T-helper 2 cell treated with Interferon-gamma antibody and Interleukin-4, amounts not matched to agents 5 μg/mL and 100 μg/mL, for 36 hours (primary cell): ENCODE measurements at regions not wholly inside any gene's neighbourhood (a gene's known extent, or its start where the extent isn't known, plus 50 kb on each side); places are given as distances from the start of the nearest gene placed in this dataset.

Source experiments
- DNase-seq: peaks from one replicate; pipeline ENCODE4 v3.0.0; 2021; ENCODE audit warnings: low spot score
- H3K27ac Mint-ChIP-seq: one replicate; pipeline ENCODE4 v1.8.0; 2021; ENCODE audit warnings: mild to moderate bottlenecking, mixed read lengths
- H3K27me3 Mint-ChIP-seq: one replicate; pipeline ENCODE4 v1.8.0; 2021; ENCODE audit warnings: low read depth, mixed read lengths
- H3K36me3 Mint-ChIP-seq: one replicate; pipeline ENCODE4 v1.8.0; 2021; ENCODE audit warnings: low read depth, mixed read lengths
- H3K4me1 Mint-ChIP-seq: one replicate; pipeline ENCODE4 v1.8.0; 2021; ENCODE audit warnings: low read depth, mixed read lengths
- H3K4me3 Mint-ChIP-seq: one replicate; pipeline ENCODE4 v1.8.0; 2022; ENCODE audit warnings: mild to moderate bottlenecking, moderate library complexity, mixed read lengths
- H3K9me3 Mint-ChIP-seq: one replicate; pipeline ENCODE4 v1.8.0; 2021; ENCODE audit warnings: mixed read lengths

DNA sequence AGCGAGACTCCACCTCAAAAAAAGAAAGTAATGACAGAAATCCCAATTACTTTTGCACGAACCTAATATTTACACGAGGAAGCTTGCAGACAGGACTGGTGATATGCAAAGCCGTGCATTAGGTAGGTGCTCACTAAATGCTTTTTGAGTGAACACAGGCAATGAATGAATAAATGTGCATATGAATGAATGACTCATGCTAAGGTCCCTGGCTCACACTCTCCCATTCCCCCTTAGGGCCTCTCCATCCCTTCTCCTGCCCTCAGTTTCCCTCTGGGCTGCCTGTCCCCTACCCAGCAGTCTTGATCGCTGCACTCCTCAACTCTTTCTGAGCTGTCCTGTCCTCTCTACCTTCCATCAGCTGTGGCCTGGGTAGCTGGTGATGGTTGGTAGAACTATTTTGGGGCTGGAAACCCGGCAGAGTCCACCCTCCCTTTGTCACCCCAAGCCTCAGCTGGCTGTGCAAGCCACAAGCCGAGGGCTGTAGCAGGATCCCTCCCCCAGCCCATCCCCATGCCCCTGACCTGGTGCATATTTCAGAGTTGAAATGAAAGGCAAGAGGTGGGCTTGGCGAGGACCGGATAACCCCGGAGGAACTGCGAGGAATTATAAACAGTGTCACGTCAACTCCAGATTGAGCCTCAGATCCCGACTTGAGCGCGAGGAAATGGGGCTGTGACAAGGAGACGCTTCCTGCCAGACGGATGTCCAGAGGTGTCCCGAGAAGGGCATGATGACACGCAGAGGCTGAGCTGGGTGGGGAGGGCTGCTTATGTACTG, 191.7 kb upstream of the GSC start:
- no peak for DNase-seq
- Mint-ChIP-seq H3K36me3 (no peaks in the 10 kb centered on the region), H3K4me3 (no peak overlapping the region), H3K27ac (no peak overlapping the region), H3K4me1 (no peaks in the 10 kb centered on the region), H3K27me3 (peaks cover 5% of the 10 kb centered on the region), H3K9me3 (no peaks in the 10 kb centered on the region)

DNA sequence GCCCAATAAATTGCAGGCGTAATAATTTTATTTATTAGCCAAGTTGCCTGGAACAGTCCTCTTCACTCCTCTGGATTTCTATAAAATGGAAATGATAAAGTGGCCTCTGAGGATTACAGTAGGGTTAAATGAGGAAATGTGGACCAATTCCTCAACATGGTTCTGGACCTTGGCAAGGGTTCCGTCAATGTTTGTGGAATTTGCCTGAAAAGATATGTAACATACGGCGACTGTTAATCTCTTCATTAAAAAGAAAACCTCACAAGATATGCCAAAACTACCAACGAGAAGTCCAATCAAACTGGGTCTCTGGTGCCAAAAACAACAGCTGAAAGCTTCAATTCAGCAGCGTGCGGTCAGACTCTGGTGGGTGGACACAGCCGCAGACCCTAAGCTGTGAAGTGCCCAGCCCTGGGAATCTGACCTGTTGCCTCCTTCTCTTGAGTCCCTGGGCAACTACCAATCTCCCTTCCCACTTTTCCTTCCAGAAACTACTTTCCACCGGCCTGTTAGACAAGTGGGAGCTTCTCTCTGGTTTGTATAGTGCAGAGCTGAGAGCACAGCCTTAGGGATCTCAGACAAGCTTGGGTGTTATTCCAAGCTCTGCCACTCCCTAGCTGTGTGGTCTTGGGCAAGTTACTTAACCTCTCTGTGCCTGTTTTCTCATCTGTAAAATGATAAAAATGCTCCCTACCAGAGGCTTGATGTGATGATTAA, 190.5 kb upstream of the GSC start:
- no peak overlapping the region for H3K27ac Mint-ChIP-seq
- no peak overlapping the region for H3K4me3 Mint-ChIP-seq
- no peaks in the 10 kb centered on the region for H3K9me3 Mint-ChIP-seq
- H3K36me3 Mint-ChIP-seq = no peaks in the 10 kb centered on the region
- no peaks in the 10 kb centered on the region for H3K4me1 Mint-ChIP-seq
- peaks cover 5% of the 10 kb centered on the region for H3K27me3 Mint-ChIP-seq
- no peak for DNase-seq

DNA sequence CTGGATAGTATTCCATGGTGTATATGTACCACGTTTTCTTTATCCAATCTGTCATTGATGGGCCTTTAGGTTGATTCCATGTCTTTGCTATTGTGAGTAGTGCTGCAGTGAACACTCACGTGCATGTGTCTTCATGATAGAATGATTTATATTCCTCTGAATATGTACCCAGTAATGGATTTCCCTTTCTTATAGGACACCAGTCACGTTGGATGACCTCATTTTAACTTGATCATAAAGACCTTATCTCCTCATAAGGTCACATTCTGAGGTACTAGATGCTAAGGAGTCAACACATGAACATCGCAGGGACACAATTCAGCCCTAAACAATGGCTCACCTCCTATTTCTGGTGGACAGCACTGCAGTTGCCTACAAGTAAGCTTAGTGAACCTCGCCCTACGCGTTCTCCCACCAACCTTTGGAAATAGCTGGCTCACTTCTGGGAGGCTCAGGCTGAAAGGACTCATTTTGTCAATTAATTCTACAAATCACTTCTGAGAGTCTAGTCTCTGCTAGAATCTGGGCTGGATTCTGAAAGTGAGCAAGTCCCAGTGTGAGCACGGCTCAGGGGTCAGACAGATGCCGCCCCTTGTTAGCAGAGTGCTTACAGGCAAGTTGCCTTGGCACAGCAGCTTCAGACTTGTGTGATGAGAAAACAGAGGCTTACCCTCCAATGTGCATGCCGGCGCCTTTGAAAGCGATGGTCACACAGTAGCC, 183.8 kb upstream of the GSC start:
- Mint-ChIP-seq H3K4me3 (no peak overlapping the region), H3K4me1 (no peaks in the 10 kb centered on the region), H3K9me3 (no peaks in the 10 kb centered on the region), H3K27ac (no peak overlapping the region), H3K36me3 (no peaks in the 10 kb centered on the region), H3K27me3 (peaks cover 7% of the 10 kb centered on the region)
- DNase-seq = no peak

DNA sequence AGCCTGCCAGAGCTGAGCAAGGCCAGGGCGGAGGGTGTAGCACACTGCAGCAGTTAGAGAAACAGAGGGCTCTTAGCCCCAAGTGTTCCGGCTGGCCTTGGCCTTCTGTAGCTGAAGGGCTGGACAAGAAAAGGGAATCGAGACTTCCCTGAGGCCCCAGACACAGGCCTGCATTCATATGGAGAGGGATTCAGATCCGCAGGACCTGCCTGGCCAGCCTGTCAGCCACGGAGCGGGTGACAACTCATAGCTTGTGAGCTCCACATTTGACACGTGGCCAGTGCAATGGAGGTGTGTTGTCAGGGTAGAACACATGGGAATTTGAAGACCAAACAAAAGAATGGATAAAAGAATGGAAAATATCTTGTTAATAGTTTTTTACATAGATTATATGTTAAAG, 182.2 kb upstream of the GSC start:
- no peaks in the 10 kb centered on the region for H3K36me3 Mint-ChIP-seq
- H3K27me3 Mint-ChIP-seq = peaks cover 2% of the 10 kb centered on the region
- H3K27ac Mint-ChIP-seq = no peak overlapping the region

DNA sequence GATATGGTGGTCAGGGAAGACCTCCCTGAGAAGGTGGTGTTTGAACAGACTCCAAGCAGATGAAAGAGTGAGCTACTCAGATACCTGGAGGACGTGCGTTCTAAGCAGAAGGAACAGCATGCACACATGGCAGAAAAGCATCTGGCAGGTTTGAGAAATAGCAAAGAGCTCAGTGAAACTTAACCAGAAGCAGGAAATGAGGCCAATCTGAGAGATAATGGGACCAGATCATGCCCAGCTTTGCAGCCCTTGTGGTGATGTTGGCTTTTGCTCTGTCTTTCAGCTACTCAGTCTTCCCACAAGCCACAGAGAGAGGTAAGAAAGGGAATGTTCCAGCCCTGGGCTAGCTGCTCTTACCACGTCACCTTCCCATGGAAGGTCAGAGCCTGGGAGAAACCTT, 176.3 kb upstream of the GSC start:
- Mint-ChIP-seq H3K4me3 (peak overlapping the region; percentile 47), H3K9me3 (no peaks in the 10 kb centered on the region), H3K4me1 (peaks cover 10% of the 10 kb centered on the region), H3K27ac (peak overlapping the region; percentile 74), H3K27me3 (peaks cover 2% of the 10 kb centered on the region), H3K36me3 (no peaks in the 10 kb centered on the region)
- DNase-seq = no peak

More for the DNA sequence above, 182.2 kb upstream of the GSC start:
- Mint-ChIP-seq H3K4me1 (no peaks in the 10 kb centered on the region), H3K4me3 (no peak overlapping the region), H3K9me3 (no peaks in the 10 kb centered on the region)
- no peak for DNase-seq

DNA sequence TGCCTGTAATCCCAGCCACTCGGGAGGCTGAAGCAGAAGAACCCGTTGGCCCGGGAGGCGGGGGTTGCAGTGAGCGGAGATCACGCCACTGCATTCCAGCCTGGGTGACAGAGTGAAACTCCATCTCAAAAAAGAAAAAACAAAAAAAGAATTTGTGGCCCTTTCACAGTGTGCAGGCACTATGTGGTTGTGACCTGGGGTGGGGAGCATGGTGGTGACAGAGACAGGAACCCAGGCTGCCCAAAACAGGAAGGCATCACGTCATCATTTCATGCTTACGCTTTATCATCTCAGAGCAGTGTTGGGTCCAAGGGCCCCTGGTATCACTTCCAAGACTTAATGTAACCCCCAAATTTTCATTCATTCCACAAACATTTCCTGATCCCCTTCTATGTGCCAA, 175.7 kb upstream of the GSC start:
- peaks cover 2% of the 10 kb centered on the region for H3K27me3 Mint-ChIP-seq
- peak overlapping the region; percentile 74 for H3K27ac Mint-ChIP-seq
- H3K4me3 Mint-ChIP-seq = peak overlapping the region; percentile 42
- H3K4me1 Mint-ChIP-seq = peaks cover 10% of the 10 kb centered on the region
- H3K9me3 Mint-ChIP-seq = no peaks in the 10 kb centered on the region
- no peaks in the 10 kb centered on the region for H3K36me3 Mint-ChIP-seq
- DNase-seq = no peak

DNA sequence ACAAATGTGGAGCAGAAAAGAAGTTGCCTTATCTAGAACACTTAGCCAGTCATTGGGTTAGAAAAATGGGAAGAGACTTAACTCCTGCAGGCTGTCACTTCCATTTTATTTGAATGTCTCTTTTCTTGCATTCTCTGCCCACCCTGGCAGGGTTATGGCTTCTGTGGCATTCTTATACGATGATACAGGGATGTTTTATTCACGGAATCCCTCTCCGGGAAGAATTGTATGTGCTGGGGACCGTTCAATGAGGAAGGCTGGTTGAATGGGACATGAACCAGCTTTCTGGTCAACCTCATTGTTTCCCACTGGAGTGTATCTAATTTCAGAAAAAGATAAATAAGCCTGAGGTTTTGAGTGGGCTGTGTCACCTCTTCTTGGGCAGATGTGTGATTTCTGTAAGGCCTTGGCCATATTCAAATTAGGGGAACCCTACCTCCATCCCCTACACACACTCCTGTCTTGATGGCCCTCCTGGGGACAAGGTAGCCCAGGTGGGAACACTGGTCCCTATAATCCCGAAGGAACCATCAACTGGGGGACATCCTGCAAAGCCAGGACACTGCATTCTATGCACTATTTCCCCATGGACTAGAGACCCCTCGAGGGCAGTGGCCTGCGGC, 174.8 kb upstream of the GSC start:
- no peak overlapping the region for H3K4me3 Mint-ChIP-seq
- no peaks in the 10 kb centered on the region for H3K9me3 Mint-ChIP-seq
- DNase-seq = no peak
- peaks cover under 1% of the 10 kb centered on the region for H3K27me3 Mint-ChIP-seq
- H3K36me3 Mint-ChIP-seq = no peaks in the 10 kb centered on the region
- no peak overlapping the region for H3K27ac Mint-ChIP-seq
- peaks cover 10% of the 10 kb centered on the region for H3K4me1 Mint-ChIP-seq

DNA sequence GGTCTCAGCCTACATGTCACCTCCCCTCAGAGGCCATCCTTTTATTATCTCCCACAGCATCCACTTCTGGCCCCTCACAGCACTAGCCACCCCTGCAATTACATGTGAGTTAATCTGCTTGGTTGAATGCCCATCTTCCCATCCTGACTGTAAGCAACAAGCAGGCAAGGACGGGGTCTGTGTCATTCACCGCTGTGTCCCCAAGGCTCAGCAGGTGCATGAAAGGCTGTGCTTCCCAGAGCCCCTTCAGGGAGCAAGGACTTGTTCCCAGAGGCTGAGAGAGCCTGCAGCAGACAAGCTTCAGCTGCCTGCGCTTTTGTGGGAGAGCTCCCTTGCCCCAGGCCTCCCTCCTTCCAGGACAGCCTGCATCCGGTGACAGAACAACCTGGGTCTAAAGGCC, 172.7 kb upstream of the GSC start:
- H3K9me3 Mint-ChIP-seq = no peaks in the 10 kb centered on the region
- no peak overlapping the region for H3K4me3 Mint-ChIP-seq
- no peak overlapping the region for H3K27ac Mint-ChIP-seq
- H3K27me3 Mint-ChIP-seq = no peaks in the 10 kb centered on the region
- peaks cover 10% of the 10 kb centered on the region for H3K4me1 Mint-ChIP-seq
- no peaks in the 10 kb centered on the region for H3K36me3 Mint-ChIP-seq
- no peak for DNase-seq

DNA sequence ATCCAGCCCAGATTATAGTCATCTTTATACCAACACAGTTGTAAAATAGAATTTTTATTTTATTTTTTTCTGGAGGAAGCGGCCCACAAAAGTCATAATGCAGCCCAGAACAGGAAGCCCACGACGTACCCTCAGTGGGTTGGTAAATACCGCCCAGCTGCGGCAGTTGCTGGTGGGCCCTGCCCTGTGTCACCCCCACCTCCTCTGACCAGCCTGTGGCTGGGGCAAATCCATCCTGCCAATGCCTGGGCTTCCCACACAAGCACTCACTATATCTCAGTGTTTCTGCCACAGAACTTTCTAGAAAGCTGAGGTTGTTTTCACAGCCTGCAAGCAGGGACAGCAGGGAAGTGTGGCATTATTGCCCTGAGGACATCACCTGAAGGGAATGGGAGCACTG, 171.4 kb upstream of the GSC start:
- H3K27ac Mint-ChIP-seq = no peak overlapping the region
- H3K4me1 Mint-ChIP-seq = peaks cover 7% of the 10 kb centered on the region
- H3K36me3 Mint-ChIP-seq = no peaks in the 10 kb centered on the region
- H3K9me3 Mint-ChIP-seq = no peaks in the 10 kb centered on the region
- no peaks in the 10 kb centered on the region for H3K27me3 Mint-ChIP-seq
- no peak overlapping the region for H3K4me3 Mint-ChIP-seq
- DNase-seq = no peak

DNA sequence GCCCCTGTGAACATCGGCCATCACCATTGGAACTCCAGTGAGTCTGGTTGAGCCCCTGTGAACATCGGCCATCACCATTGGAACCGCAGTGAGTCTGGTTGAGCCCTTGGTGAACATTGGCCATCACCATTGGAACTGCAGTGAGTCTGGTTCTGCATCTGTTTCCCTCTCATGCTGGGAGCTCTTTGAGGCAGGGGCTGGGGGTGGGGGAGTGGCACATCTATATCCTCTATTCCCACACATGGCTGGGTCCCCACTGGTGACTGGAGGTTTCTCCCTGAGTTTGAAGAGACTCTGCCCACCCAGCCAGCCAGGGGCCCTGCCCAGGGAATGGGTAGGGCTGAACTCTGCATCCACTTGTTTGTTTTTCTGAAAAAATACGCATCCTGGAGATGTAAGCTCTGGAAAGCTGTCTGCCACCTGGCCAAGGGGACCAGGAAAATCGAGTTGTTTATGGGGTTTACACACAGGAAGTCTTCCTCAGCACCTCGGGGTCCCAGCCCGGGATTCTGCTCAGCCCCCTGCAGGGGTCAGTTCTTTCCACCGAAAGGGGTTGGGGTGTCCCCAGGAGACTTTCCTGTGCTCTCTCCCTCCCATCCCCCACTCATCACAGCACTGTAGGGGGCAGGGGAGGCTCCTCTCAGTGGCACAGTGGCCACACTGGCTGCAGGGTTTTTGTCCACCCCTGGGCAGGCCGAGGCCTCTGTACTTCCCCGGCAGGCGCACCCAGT, 170.5 kb upstream of the GSC start:
- no peaks in the 10 kb centered on the region for H3K4me1 Mint-ChIP-seq
- H3K36me3 Mint-ChIP-seq = no peaks in the 10 kb centered on the region
- H3K4me3 Mint-ChIP-seq = no peak overlapping the region
- no peak overlapping the region for H3K27ac Mint-ChIP-seq
- DNase-seq = no peak
- H3K27me3 Mint-ChIP-seq = no peaks in the 10 kb centered on the region
- H3K9me3 Mint-ChIP-seq = no peaks in the 10 kb centered on the region

DNA sequence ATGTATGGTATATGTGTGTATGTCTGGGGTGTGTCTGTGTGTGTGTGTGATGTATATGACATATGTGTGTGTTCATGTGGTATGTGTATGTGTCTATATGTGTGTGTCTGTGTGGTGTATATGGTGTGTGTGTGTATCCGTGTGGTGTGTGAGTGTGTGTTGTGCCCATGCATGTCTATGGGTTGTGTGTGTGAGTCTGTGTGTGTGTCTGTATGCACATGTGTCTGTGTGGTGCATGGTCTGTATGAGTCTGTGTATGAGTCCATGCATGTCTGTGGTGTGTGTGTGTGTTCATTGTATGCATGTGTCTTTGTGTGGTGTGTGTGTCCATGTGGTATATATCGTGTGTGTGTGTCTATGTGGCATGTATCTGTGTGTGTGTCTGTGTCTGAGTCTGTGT, 168.1 kb upstream of the GSC start:
- H3K27me3 Mint-ChIP-seq = no peaks in the 10 kb centered on the region
- no peak for DNase-seq
- no peak overlapping the region for H3K4me3 Mint-ChIP-seq
- no peak overlapping the region for H3K27ac Mint-ChIP-seq
- H3K4me1 Mint-ChIP-seq = no peaks in the 10 kb centered on the region
- no peaks in the 10 kb centered on the region for H3K36me3 Mint-ChIP-seq
- no peaks in the 10 kb centered on the region for H3K9me3 Mint-ChIP-seq

DNA sequence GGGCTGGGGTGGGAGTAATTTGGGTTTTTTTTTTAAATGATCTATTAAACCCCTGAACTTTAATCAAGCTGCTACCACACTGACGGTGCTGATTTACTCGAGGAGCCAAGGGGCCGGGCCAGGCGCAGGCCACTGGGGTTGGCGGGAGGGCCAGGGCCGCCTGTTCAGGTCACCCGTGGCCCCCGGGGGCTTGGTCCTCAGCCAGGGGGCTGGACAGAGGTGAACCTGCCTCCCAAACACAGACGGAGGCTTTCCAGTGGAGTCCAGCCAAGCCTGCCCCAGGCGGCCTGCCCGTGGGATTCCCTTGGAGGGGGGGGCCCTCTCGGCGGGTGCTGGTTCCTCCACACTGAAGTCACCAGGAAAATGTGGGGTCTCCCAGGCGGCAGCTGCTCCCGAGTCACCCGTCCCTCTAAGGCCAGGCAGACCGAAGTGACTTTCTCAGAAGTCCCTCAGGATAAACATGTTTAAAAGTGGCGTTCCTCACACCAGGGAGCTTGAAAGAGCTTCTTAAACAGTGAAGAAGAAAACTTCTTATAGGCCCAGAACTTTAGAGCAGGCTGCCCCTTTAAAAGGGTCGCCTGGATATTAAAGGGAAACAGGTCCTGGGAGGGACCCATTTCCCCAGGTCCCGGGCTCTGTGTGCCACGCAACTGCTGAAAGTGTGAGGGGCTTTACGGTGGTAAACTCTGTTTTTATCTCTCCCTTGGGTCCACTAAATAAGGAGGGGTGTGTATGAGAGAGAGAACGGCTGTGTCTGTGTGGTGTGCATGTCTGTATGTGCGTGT, 167.2 kb upstream of the GSC start:
- H3K9me3 Mint-ChIP-seq = no peaks in the 10 kb centered on the region
- no peak overlapping the region for H3K27ac Mint-ChIP-seq
- peaks cover 2% of the 10 kb centered on the region for H3K27me3 Mint-ChIP-seq
- no peak for DNase-seq
- no peaks in the 10 kb centered on the region for H3K36me3 Mint-ChIP-seq
- no peaks in the 10 kb centered on the region for H3K4me1 Mint-ChIP-seq
- no peak overlapping the region for H3K4me3 Mint-ChIP-seq

DNA sequence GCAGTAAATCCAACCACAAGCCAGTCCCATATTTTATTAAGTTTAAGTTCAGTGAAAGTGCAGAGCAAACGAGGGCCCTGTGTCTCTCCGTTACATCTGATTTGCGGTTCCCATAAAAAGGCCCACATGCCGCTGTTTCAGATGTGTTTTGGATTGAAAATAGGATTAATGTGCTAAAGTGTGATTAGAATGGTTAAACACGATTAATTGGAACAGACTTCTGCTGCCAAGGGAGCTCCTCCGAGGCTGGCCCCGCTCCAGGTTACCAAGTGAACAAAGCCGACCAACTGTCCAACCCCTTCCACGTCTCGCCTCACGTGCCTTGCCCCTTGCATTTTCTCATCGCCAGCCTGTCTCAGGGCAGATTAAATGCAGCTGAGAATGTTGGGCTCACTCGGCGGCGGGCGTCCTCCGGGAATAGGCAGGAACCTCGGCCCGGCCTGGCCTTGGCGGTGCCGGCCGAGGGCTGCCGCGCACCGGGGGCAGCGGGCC, 166.5 kb upstream of the GSC start:
- no peak for DNase-seq

More for the DNA sequence above, 166.5 kb upstream of the GSC start:
- no peaks in the 10 kb centered on the region for H3K4me1 Mint-ChIP-seq
- no peaks in the 10 kb centered on the region for H3K9me3 Mint-ChIP-seq
- H3K36me3 Mint-ChIP-seq = no peaks in the 10 kb centered on the region
- peaks cover 2% of the 10 kb centered on the region for H3K27me3 Mint-ChIP-seq
- no peak overlapping the region for H3K27ac Mint-ChIP-seq
- H3K4me3 Mint-ChIP-seq = no peak overlapping the region
